Body of pancreas (tissue), 4 donors: ENCODE measurements at regions not wholly inside any gene's neighbourhood (a gene's known extent, or its start where the extent isn't known, plus 50 kb on each side); places are given as distances from the start of the nearest gene placed in this dataset.
"Not testable (repeated sequence)": the region's sequence is repeated elsewhere in the genome, so short reads cannot be mapped to it uniquely, and the experiment has no call there.

Experiments
- CTCF ChIP-seq, 7 experiments: fragments of 450-650 bp in 4 of 7; fragments of 200-600 bp in 3 of 7; sonication (generic) in 3 of 7; IDR thresholded peaks; one replicate each; pipeline ENCODE4 v1.5.1; 2016 to 2019; ENCODE audit warnings: antibody characterized with exemption in 7 of 7
- POLR2A ChIP-seq, 3 donors: fragments of 450-650 bp; IDR thresholded peaks; one replicate each; pipeline ENCODE4 v1.6.1; 2016; ENCODE audit warnings: antibody characterized with exemption in 3 of 3, mild to moderate bottlenecking in 2 of 3

GRCh38 chr2:131633827-131634695, 106.4 kb downstream of the CCDC74A start:
- not testable (repeated sequence) for TF ChIP-seq POLR2A, CTCF (IDR thresholded peaks at IDR 0.05)
